OCI-LY3 (cell line): ENCODE measurements at regions not wholly inside any gene's neighbourhood (a gene's known extent, or its start where the extent isn't known, plus 50 kb on each side); places are given as distances from the start of the nearest gene placed in this dataset.

Experiments
- CTCF ChIP-seq: fragments of 200-600, 300-600 bp; sonication (generic); IDR thresholded peaks from 2 replicates; pipeline ENCODE4 v1.5.1; 2014; ENCODE audit warnings: antibody characterized with exemption, low read length, low read depth
- EZH2phosphoT487 ChIP-seq: fragments of 200-600 bp; shearing (Covaris generic); IDR thresholded peaks from 2 replicates; pipeline ENCODE4 v1.6.1; 2018; ENCODE audit warnings: antibody characterized with exemption, mixed run types, low read depth

DNA sequence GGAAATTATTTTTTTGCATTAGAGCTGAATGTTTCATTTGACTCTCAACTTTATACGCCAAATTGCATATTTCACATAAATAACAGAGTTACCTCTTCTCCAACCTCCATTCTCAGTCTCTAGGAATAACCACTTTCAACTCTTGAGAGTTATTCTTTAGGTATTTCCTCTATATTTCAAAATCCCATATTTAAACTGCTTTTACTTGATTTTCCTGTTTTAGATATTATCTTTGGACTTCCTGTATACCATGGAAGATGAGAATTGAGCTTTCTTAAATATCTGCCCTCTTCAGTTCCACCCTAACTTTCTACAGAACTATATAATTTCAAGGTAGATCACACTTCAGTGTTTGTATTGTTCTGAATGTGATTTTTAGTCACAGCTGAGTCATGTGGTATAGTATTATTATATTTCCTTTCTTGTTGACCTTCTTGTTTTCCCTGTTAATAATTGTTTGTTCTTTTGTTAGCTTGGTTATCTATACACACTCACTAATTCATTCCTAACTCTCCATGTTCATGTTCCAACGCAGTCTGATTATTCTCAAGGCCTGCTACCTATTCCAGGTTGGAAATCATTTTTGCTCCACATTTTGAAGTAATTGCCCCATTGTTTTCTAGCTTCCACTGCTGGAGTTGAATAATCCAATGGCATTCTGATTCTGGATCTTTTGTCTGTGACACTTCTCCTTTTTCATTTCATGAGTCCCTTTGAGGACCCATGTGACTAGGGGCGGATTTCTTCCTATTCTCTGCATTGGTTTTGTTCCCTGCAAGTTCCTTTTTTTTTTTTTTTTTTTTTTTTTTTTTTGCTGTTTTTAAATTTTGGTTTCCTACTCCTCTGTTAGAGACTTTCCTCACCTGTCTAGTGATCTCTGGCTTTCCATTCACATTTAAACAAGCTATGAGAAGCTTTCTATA lies 156.8 kb upstream of the RBMS1 start:
- TF ChIP-seq CTCF (no peak), EZH2phosphoT487 (no peak)
